ENCODE measurements at regions not wholly inside any gene's neighbourhood (a gene's known extent, or its start where the extent isn't known, plus 50 kb on each side); places are given as distances from the start of the nearest gene placed in this dataset.

GRCh38 chrX:138763761-138764160 is 52.2 kb upstream of the FGF13 start:
- no peak for TF ChIP-seq POU5F1 (IDR thresholded peaks at IDR 0.05; ENCODE audit: low read depth, low read length)
- TF ChIP-seq ZNF274 (IDR thresholded peaks at IDR 0.05; ENCODE audit: borderline replicate concordance, extremely low read depth, low read length), result no peak
- TF ChIP-seq TEAD4 (IDR thresholded peaks at IDR 0.05; ENCODE audit: low read depth, low read length), result no peak
- TF ChIP-seq POLR2AphosphoS5 (IDR thresholded peaks at IDR 0.05; ENCODE audit: low read depth, low read length), result no peak
